ENCODE measurements at regions not wholly inside any gene's neighbourhood (a gene's known extent, or its start where the extent isn't known, plus 50 kb on each side); places are given as distances from the start of the nearest gene placed in this dataset.
A peak's percentile ranks its signal among the peaks of the same experiment; 100 is the strongest.

DNA sequence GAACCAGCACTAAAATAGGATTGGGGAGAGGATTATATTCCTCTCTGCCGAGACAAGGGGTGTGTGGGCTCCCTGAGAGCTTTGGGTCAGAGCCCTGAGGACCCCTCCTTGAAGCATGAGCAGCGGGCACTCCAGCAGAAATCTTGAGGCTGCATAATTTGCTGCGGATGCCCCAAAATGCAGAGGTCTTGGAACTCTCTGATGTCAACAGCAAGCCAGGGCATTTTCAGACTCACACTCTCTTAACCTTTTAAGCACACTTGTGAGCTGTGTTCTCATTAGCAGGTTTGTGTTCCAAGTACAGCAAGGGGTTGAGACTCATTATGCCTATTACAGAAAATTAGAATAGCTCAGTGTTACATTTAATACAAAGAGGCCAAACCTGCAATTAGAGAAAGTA lies 513.0 kb upstream of the ADAMTS16 start:
- no peak overlapping the region for H3K9ac ChIP-seq (ENCODE audit: low read length)
- H3K9me3 ChIP-seq (replicated peaks; ENCODE audit: insufficient read depth, low read length), result no peaks in the 10 kb centered on the region
- H3K27me3 ChIP-seq (replicated peaks; ENCODE audit: insufficient read depth, low read length), result no peaks in the 10 kb centered on the region
- no peaks in the 10 kb centered on the region for H3K4me1 ChIP-seq (ENCODE audit: low read length)
- no peaks in the 10 kb centered on the region for H3K79me2 ChIP-seq (ENCODE audit: low read length)
- TF ChIP-seq EZH2 (optimal IDR thresholded peaks at IDR 0.05; ENCODE audit: low read depth, low read length), result no peak
- TF ChIP-seq EZH2phosphoT487 (IDR thresholded peaks at IDR 0.05; ENCODE audit: low read length), result no peak
- TF ChIP-seq, protein P1, sequence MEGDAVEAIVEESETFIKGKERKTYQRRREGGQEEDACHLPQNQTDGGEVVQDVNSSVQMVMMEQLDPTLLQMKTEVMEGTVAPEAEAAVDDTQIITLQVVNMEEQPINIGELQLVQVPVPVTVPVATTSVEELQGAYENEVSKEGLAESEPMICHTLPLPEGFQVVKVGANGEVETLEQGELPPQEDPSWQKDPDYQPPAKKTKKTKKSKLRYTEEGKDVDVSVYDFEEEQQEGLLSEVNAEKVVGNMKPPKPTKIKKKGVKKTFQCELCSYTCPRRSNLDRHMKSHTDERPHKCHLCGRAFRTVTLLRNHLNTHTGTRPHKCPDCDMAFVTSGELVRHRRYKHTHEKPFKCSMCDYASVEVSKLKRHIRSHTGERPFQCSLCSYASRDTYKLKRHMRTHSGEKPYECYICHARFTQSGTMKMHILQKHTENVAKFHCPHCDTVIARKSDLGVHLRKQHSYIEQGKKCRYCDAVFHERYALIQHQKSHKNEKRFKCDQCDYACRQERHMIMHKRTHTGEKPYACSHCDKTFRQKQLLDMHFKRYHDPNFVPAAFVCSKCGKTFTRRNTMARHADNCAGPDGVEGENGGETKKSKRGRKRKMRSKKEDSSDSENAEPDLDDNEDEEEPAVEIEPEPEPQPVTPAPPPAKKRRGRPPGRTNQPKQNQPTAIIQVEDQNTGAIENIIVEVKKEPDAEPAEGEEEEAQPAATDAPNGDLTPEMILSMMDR (IDR thresholded peaks at IDR 0.05; ENCODE audit: low read length), result no peak
- no peak overlapping the region for H3K4me3 ChIP-seq (ENCODE audit: low read length)
- no peaks in the 10 kb centered on the region for H3K36me3 ChIP-seq (replicated peaks; ENCODE audit: insufficient read depth, low read length)
- H3K27ac ChIP-seq (ENCODE audit: low read length), result no peak overlapping the region
- no peak overlapping the region for H3K4me2 ChIP-seq (ENCODE audit: low read depth, low read length)
- no peaks in the 10 kb centered on the region for H3F3A ChIP-seq (ENCODE audit: insufficient read depth, low read length)
- no peak for DNase-seq
- no peaks in the 10 kb centered on the region for H3K9me2 ChIP-seq (replicated peaks; ENCODE audit: insufficient read depth, low read length)
- H2AFZ ChIP-seq (ENCODE audit: low read length), result no peak overlapping the region
- H4K20me1 ChIP-seq (ENCODE audit: insufficient read depth, low read length), result no peaks in the 10 kb centered on the region

DNA sequence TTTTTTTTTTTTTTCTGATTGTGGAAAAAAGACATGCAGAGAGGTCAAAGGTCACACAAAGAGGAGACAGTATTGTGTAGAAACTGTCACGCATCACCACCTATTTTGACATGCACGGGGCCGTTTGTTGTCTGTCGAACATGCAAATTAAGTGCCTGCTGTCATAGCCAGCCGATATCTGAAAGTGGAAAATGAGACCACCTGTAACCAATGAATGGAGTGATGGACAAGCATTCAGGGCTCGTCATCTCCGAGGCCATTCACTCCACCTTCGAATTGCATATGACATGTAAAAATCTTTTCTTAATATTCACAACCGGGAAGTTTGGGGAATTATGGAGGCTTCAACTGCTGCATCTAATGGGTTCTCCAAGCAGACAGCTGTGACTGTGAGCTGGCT lies 512.2 kb upstream of the ADAMTS16 start:
- no peaks in the 10 kb centered on the region for H3K9me3 ChIP-seq (replicated peaks; ENCODE audit: insufficient read depth, low read length)
- TF ChIP-seq, protein P1 (IDR thresholded peaks at IDR 0.05; ENCODE audit: low read length), result no peak
- TF ChIP-seq EZH2phosphoT487 (IDR thresholded peaks at IDR 0.05; ENCODE audit: low read length), result no peak
- H3K79me2 ChIP-seq (ENCODE audit: low read length), result no peaks in the 10 kb centered on the region
- H3K4me1 ChIP-seq (ENCODE audit: low read length), result no peaks in the 10 kb centered on the region
- no peaks in the 10 kb centered on the region for H3F3A ChIP-seq (ENCODE audit: insufficient read depth, low read length)
- H3K27ac ChIP-seq (ENCODE audit: low read length), result no peak overlapping the region
- H3K9me2 ChIP-seq (replicated peaks; ENCODE audit: insufficient read depth, low read length), result no peaks in the 10 kb centered on the region
- no peak overlapping the region for H3K9ac ChIP-seq (ENCODE audit: low read length)
- no peaks in the 10 kb centered on the region for H4K20me1 ChIP-seq (ENCODE audit: insufficient read depth, low read length)
- no peaks in the 10 kb centered on the region for H3K27me3 ChIP-seq (replicated peaks; ENCODE audit: insufficient read depth, low read length)
- no peak overlapping the region for H2AFZ ChIP-seq (ENCODE audit: low read length)
- H3K4me2 ChIP-seq (ENCODE audit: low read depth, low read length), result no peak overlapping the region
- no peak overlapping the region for H3K4me3 ChIP-seq (ENCODE audit: low read length)
- H3K36me3 ChIP-seq (replicated peaks; ENCODE audit: insufficient read depth, low read length), result no peaks in the 10 kb centered on the region
- DNase-seq, result no peak

DNA sequence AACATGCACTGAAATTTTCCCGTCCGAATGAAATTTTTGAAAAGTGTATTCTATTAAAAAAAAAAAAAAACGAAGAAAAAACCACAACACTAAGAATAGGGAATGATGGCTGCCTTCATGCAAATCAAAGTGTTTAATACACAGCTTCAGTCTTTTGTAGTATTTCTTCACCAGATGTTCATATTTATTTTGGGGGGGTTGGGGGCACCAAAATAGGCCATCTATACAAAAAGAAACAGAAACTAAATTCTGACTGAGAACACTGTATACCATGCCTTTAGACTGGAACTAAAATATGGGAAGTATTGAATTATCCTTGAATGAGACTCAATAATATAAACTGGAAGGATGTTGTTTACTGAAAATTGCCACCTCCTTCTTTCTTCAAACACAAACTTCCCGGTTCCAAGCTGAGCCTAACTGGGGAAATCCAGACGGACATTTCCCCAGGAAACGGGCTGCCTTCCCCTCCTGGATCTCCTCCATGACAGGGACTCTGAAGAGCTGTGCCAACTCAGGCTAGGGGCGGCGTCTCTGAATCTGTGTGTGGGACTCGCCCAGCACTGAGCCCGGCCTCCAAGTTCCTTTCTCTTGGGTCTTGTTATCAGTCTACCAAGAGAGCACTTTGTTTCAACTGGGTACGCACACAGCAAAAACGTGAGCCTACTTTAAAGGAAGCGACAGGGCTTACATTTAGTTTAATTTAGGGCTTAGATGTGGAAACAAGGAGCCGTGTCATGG lies 511.3 kb upstream of the ADAMTS16 start:
- Histone ChIP-seq H3K9me2 (replicated peaks; ENCODE audit: insufficient read depth, low read length) (no peaks in the 10 kb centered on the region), H3K4me3 (ENCODE audit: low read length) (no peak overlapping the region), H3F3A (ENCODE audit: insufficient read depth, low read length) (no peaks in the 10 kb centered on the region), H3K27me3 (replicated peaks; ENCODE audit: insufficient read depth, low read length) (no peaks in the 10 kb centered on the region), H3K79me2 (ENCODE audit: low read length) (no peaks in the 10 kb centered on the region), H3K9ac (ENCODE audit: low read length) (no peak overlapping the region), H3K4me1 (ENCODE audit: low read length) (no peaks in the 10 kb centered on the region), H2AFZ (ENCODE audit: low read length) (0 out of 2 replicates have a peak overlapping the region, but pooled peaks have one; percentile 27), H3K27ac (ENCODE audit: low read length) (no peak overlapping the region), H4K20me1 (ENCODE audit: insufficient read depth, low read length) (no peaks in the 10 kb centered on the region), H3K4me2 (ENCODE audit: low read depth, low read length) (peak overlapping the region; percentile 8; the same call in 1 of the 2 replicates), H3K36me3 (replicated peaks; ENCODE audit: insufficient read depth, low read length) (no peaks in the 10 kb centered on the region), H3K9me3 (replicated peaks; ENCODE audit: insufficient read depth, low read length) (no peaks in the 10 kb centered on the region)
- no peak for DNase-seq
- TF ChIP-seq EZH2 (optimal IDR thresholded peaks at IDR 0.05; ENCODE audit: low read depth, low read length) (no peak), EZH2phosphoT487 (IDR thresholded peaks at IDR 0.05; ENCODE audit: low read length) (no peak)
- TF ChIP-seq, protein P1 (IDR thresholded peaks at IDR 0.05; ENCODE audit: low read length), result no peak

Data from MM.1S (cell line).